HFF-Myc (cell line): ENCODE measurements at regions not wholly inside any gene's neighbourhood (a gene's known extent, or its start where the extent isn't known, plus 50 kb on each side); places are given as distances from the start of the nearest gene placed in this dataset.

Experiments used
- DNase-seq: peaks from one replicate; pipeline ENCODE4 v3.0.0-alpha.2; 2011; ENCODE audit warnings: low read depth; ENCODE audit errors: extremely low read depth
- H3K4me3 ChIP-seq: replicated peaks from 2 replicates; pipeline ENCODE4 v1.5.1; 2011; ENCODE audit warnings: low read depth, mild to moderate bottlenecking, control low read depth, low read length
- TF ChIP-seq, protein P1 (sequence below): IDR thresholded peaks from 2 replicates; pipeline ENCODE4 v1.5.1; 2012; ENCODE audit warnings: mild to moderate bottlenecking, low read depth, low read length, control low read depth; ENCODE audit errors: missing control alignments

DNA sequence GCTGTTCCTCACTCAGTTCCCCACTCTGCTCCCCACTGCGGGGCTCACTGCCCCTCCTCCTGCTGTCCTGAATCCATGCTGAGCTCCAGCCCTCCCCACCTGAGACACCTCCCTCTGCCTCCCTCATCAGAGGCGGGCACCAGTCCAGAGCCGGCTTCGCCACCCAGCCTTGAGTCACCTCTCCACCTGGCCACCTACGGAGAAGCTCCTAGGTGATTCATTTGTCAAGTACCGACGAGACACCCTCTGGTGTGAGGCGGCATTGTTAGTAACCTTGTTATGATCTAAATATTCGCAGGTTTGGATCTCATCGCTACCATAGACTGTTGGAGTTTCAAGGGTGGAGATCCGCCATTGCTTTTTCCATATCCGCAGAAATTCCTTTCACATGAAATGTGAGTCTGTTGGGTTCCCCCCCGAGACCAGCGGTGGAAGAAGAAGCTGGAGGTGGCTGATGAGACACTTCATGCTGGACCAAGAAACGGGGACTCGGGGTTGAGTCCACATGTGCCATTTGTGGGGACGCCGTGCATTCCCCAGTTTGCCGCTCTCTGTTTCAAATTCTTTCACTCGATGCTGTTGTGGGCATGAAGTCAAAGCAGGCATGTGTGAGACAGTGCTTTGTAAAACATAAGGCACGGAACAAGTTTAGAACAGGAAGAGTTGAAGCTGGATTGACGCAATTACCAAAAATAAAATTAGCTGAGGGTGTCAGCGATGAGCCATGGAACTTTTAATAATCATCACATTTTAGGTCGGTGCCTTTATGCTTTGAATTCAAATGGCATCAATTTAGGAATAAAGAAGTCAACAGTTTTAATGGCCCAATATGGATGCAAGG lies 259.8 kb upstream of the HDAC4 start:
- no peak overlapping the region for H3K4me3 ChIP-seq
- no peak for DNase-seq
- TF ChIP-seq, protein P1, sequence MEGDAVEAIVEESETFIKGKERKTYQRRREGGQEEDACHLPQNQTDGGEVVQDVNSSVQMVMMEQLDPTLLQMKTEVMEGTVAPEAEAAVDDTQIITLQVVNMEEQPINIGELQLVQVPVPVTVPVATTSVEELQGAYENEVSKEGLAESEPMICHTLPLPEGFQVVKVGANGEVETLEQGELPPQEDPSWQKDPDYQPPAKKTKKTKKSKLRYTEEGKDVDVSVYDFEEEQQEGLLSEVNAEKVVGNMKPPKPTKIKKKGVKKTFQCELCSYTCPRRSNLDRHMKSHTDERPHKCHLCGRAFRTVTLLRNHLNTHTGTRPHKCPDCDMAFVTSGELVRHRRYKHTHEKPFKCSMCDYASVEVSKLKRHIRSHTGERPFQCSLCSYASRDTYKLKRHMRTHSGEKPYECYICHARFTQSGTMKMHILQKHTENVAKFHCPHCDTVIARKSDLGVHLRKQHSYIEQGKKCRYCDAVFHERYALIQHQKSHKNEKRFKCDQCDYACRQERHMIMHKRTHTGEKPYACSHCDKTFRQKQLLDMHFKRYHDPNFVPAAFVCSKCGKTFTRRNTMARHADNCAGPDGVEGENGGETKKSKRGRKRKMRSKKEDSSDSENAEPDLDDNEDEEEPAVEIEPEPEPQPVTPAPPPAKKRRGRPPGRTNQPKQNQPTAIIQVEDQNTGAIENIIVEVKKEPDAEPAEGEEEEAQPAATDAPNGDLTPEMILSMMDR = no peak

DNA sequence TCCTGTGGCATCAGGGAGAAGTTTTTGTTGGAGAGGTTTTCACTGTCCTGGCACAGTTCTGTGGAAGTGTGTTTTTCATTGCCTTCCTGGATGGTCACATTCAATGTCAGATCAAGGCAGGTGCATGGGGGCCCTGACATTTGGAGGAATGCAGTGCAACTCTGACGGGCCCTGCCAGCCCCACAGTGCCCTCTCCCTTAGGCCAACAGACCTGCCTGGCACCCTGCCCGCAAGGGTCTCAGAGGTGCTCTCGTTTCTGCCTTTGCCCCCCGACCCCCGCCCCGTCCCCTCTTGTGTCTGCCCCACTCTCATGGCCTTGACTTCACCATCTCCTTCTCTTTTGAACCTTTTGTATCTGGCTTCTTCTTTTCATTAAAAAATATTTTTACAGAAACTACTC lies 257.2 kb upstream of the HDAC4 start:
- no peak for DNase-seq
- TF ChIP-seq, protein P1 = no peak
- H3K4me3 ChIP-seq = no peak overlapping the region

DNA sequence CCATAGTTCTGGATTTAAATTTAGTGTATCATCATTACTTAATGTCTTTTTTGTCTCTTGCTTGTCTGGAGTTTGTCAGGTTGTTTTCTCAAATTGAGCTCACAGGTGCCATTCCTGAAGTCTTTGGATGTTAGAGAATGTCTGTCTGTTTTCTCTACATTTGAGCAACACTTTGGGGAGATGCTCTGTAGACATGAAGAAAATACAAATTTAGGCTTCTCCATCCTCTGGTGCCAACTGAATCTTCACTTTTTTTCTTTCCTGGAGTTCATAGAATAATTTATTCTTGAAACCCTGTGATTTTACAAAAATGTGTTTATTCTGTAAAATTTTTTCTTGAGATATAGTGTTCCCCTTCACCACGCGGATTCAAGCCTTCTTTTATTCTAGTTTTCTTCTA lies 256.4 kb upstream of the HDAC4 start:
- DNase-seq = no peak
- H3K4me3 ChIP-seq = no peak overlapping the region
- TF ChIP-seq, protein P1 = no peak

DNA sequence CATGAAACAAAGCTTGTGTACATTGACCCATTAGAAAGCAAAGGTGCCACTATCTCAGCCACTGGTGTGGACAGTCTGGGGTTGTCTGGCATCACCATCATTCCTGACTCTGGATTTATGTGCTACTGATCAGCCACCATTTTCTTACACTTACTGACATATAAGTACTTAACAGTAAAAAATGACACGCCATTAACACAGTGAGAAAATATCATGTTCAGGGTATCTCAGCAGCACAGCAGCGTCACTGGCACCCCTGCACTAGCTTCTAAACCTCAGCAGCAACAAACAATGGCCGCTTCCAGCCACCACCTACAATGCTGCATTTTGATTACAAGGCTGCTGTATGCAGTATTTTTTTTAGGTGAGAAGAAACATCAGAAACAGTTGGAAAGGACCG lies 253.4 kb upstream of the HDAC4 start:
- TF ChIP-seq, protein P1 = no peak
- DNase-seq = no peak
- no peak overlapping the region for H3K4me3 ChIP-seq

DNA sequence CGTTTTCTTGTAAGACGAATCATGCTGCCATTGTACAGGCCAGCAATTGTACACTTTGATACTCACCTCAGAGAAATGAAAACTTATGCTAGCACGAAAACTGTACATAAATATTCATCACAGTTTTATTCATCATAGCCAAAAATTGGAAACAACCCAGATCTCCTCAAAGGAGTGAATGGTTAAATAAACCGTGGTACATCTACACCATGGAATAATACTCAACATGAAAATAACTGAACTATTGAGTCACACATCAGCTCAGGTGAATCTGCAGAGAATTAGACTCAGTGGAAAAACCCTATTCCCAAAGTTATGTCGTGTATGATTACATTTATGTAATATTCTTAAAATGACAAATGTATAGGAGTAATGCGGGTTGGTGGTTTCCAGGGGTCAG lies 251.0 kb upstream of the HDAC4 start:
- DNase-seq = no peak
- no peak overlapping the region for H3K4me3 ChIP-seq
- TF ChIP-seq, protein P1 = no peak

DNA sequence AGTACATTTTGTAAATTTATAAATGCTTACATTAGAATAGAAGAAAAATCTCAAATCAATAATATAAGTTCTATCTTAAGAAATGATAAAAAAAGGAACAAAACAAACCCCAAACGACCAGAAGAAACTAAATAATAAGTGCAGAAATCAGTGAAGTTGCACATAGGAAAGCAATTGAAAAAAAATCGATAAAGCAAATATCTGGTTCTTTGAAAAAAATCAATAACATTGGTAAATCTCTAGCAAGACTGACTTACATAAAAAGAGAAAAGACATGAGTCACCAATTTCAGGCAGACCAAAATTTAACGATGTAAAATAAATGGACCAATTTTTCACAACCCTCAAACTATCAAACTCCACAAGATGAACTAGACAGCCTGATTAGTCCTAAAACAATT lies 249.9 kb upstream of the HDAC4 start:
- TF ChIP-seq, protein P1 = no peak
- H3K4me3 ChIP-seq = no peak overlapping the region
- DNase-seq = no peak
